ENCODE measurements at regions not wholly inside any gene's neighbourhood (a gene's known extent, or its start where the extent isn't known, plus 50 kb on each side); places are given as distances from the start of the nearest gene placed in this dataset.
"Not testable (repeated sequence)": the region's sequence is repeated elsewhere in the genome, so short reads cannot be mapped to it uniquely, and the experiment has no call there.

- TF ChIP-seq CTCF (IDR thresholded peaks at IDR 0.05) = no peak
- Mint-ChIP-seq H3K4me3 (ENCODE audit: unreplicated experiment) (no peak overlapping the region), H3K27ac (ENCODE audit: unreplicated experiment) (no peak overlapping the region), H3K36me3 (ENCODE audit: low read depth) (no peaks in the 10 kb centered on the region), H3K4me1 (ENCODE audit: low read depth) (peaks cover 12% of the 10 kb centered on the region), H3K9me3 (ENCODE audit: low read depth) (no peaks in the 10 kb centered on the region), H3K27me3 (ENCODE audit: low read depth) (no peaks in the 10 kb centered on the region)
- no peak for DNase-seq (ENCODE audit: low spot score)
Measured at GRCh38 chr3:147699175-147699838, 290.1 kb downstream of the ZIC1 start.

GRCh38 chr3:147701195-147701594, 292.0 kb downstream of the ZIC1 start:
- no peak for DNase-seq (ENCODE audit: low spot score)
- no peak for TF ChIP-seq CTCF (IDR thresholded peaks at IDR 0.05)
- H3K27ac Mint-ChIP-seq (ENCODE audit: unreplicated experiment) = no peak overlapping the region
- no peaks in the 10 kb centered on the region for H3K9me3 Mint-ChIP-seq (ENCODE audit: low read depth)
- H3K4me3 Mint-ChIP-seq (ENCODE audit: unreplicated experiment) = no peak overlapping the region
- no peaks in the 10 kb centered on the region for H3K27me3 Mint-ChIP-seq (ENCODE audit: low read depth)
- H3K36me3 Mint-ChIP-seq (ENCODE audit: low read depth) = no peaks in the 10 kb centered on the region
- H3K4me1 Mint-ChIP-seq (ENCODE audit: low read depth) = peaks cover 12% of the 10 kb centered on the region

- peaks cover 12% of the 10 kb centered on the region for H3K4me1 Mint-ChIP-seq (ENCODE audit: low read depth)
- H3K9me3 Mint-ChIP-seq (ENCODE audit: low read depth) = no peaks in the 10 kb centered on the region
- H3K27ac Mint-ChIP-seq (ENCODE audit: unreplicated experiment) = no peak overlapping the region
- DNase-seq (ENCODE audit: low spot score) = no peak
- H3K27me3 Mint-ChIP-seq (ENCODE audit: low read depth) = no peaks in the 10 kb centered on the region
- TF ChIP-seq CTCF (IDR thresholded peaks at IDR 0.05) = no peak
- no peak overlapping the region for H3K4me3 Mint-ChIP-seq (ENCODE audit: unreplicated experiment)
- H3K36me3 Mint-ChIP-seq (ENCODE audit: low read depth) = no peaks in the 10 kb centered on the region
Measured at GRCh38 chr3:147702509-147702908, 293.3 kb downstream of the ZIC1 start.

- Mint-ChIP-seq H3K4me3 (ENCODE audit: unreplicated experiment) (no peak overlapping the region), H3K27ac (ENCODE audit: unreplicated experiment) (no peak overlapping the region)
Measured at GRCh38 chr3:147705651-147706051, 296.5 kb downstream of the ZIC1 start.

GRCh38 chr3:147710753-147711152, 301.6 kb downstream of the ZIC1 start:
- H3K4me1 Mint-ChIP-seq (ENCODE audit: low read depth); H3K36me3 Mint-ChIP-seq (ENCODE audit: low read depth); DNase-seq (ENCODE audit: low spot score); H3K27me3 Mint-ChIP-seq (ENCODE audit: low read depth); H3K27ac Mint-ChIP-seq (ENCODE audit: unreplicated experiment); H3K4me3 Mint-ChIP-seq (ENCODE audit: unreplicated experiment): not testable (repeated sequence)
- peaks cover 24% of the 10 kb centered on the region for H3K9me3 Mint-ChIP-seq (ENCODE audit: low read depth)

More at GRCh38 chr3:147705651-147706051, 296.5 kb downstream of the ZIC1 start:
- Mint-ChIP-seq H3K4me1 (ENCODE audit: low read depth) (peaks cover 6% of the 10 kb centered on the region), H3K36me3 (ENCODE audit: low read depth) (no peaks in the 10 kb centered on the region), H3K27me3 (ENCODE audit: low read depth) (no peaks in the 10 kb centered on the region), H3K9me3 (ENCODE audit: low read depth) (peaks cover 24% of the 10 kb centered on the region)
- no peak for TF ChIP-seq CTCF (IDR thresholded peaks at IDR 0.05)
- DNase-seq (ENCODE audit: low spot score) = no peak

GRCh38 chr3:147712357-147712756, 303.2 kb downstream of the ZIC1 start:
- Mint-ChIP-seq H3K27me3 (ENCODE audit: low read depth) (no peaks in the 10 kb centered on the region), H3K4me3 (ENCODE audit: unreplicated experiment) (no peak overlapping the region), H3K9me3 (ENCODE audit: low read depth) (peaks cover 24% of the 10 kb centered on the region), H3K27ac (ENCODE audit: unreplicated experiment) (no peak overlapping the region), H3K36me3 (ENCODE audit: low read depth) (no peaks in the 10 kb centered on the region), H3K4me1 (ENCODE audit: low read depth) (peaks cover 9% of the 10 kb centered on the region)
- no peak for DNase-seq (ENCODE audit: low spot score)
- no peak for TF ChIP-seq CTCF (IDR thresholded peaks at IDR 0.05)

GRCh38 chr3:147712758-147713157, 303.6 kb downstream of the ZIC1 start:
- not testable (repeated sequence) for H3K27me3 Mint-ChIP-seq (ENCODE audit: low read depth); H3K4me3 Mint-ChIP-seq (ENCODE audit: unreplicated experiment); H3K4me1 Mint-ChIP-seq (ENCODE audit: low read depth); DNase-seq (ENCODE audit: low spot score); H3K27ac Mint-ChIP-seq (ENCODE audit: unreplicated experiment); H3K36me3 Mint-ChIP-seq (ENCODE audit: low read depth)
- peaks cover 24% of the 10 kb centered on the region for H3K9me3 Mint-ChIP-seq (ENCODE audit: low read depth)

All from chondrocyte (in vitro differentiated cells).